ENCODE measurements at regions not wholly inside any gene's neighbourhood (a gene's known extent, or its start where the extent isn't known, plus 50 kb on each side); places are given as distances from the start of the nearest gene placed in this dataset.
"Not testable (repeated sequence)": the region's sequence is repeated elsewhere in the genome, so short reads cannot be mapped to it uniquely, and the experiment has no call there.

- not testable (repeated sequence) for DNase-seq
Observed at GRCh38 chr7:32816409-32816948, 75.1 kb downstream of the KBTBD2 start.

- not testable (repeated sequence) for DNase-seq
Observed at GRCh38 chr7:32814779-32815178, 76.8 kb downstream of the KBTBD2 start.

- no peak for DNase-seq
Observed at GRCh38 chr7:32809871-32810270, 81.7 kb downstream of the KBTBD2 start.

- no peak for DNase-seq
Observed at GRCh38 chr7:32809347-32809746, 82.2 kb downstream of the KBTBD2 start.

- DNase-seq: no peak
Observed at GRCh38 chr7:32803406-32804141, 88.0 kb downstream of the KBTBD2 start.

GRCh38 chr7:32802305-32802910, 89.2 kb downstream of the KBTBD2 start:
- no peak for DNase-seq

GRCh38 chr7:32793053-32793452, 98.5 kb downstream of the KBTBD2 start:
- not testable (repeated sequence) for DNase-seq

- DNase-seq: not testable (repeated sequence)
Observed at GRCh38 chr7:32790766-32791430, 100.7 kb downstream of the KBTBD2 start.

- DNase-seq: not testable (repeated sequence)
Observed at GRCh38 chr7:32789266-32789665, 102.3 kb downstream of the KBTBD2 start.

- DNase-seq: not testable (repeated sequence)
Observed at GRCh38 chr7:32788174-32788573, 103.4 kb downstream of the KBTBD2 start.

- DNase-seq: peak; percentile 22
Observed at GRCh38 chr7:32785365-32785944, 106.1 kb downstream of the KBTBD2 start.

- not testable (repeated sequence) for DNase-seq
Observed at GRCh38 chr7:32779895-32780294, 111.7 kb downstream of the KBTBD2 start.

GRCh38 chr7:32779167-32779566, 112.4 kb downstream of the KBTBD2 start:
- DNase-seq: no peak

GRCh38 chr7:32777041-32777666, 114.4 kb downstream of the KBTBD2 start:
- DNase-seq: not testable (repeated sequence)

- not testable (repeated sequence) for DNase-seq
Observed at GRCh38 chr7:32776318-32776717, 115.2 kb downstream of the KBTBD2 start.

- not testable (repeated sequence) for DNase-seq
Observed at GRCh38 chr7:32775809-32776208, 115.8 kb downstream of the KBTBD2 start.

- no peak for DNase-seq
Observed at GRCh38 chr7:32774541-32774951, 117.0 kb downstream of the KBTBD2 start.

GRCh38 chr7:32768866-32769510, 122.6 kb downstream of the KBTBD2 start:
- not testable (repeated sequence) for DNase-seq

GRCh38 chr7:32768338-32768737, 123.2 kb downstream of the KBTBD2 start:
- DNase-seq: not testable (repeated sequence)

- peak; percentile 2 for DNase-seq
Observed at GRCh38 chr7:32765649-32766251, 125.8 kb downstream of the KBTBD2 start.

GRCh38 chr7:32765185-32765584, 126.4 kb downstream of the KBTBD2 start:
- no peak for DNase-seq

GRCh38 chr7:32762925-32763293, 128.7 kb downstream of the KBTBD2 start:
- DNase-seq: no peak
